SH-SY5Y (cell line): ENCODE measurements at regions not wholly inside any gene's neighbourhood (a gene's known extent, or its start where the extent isn't known, plus 50 kb on each side); places are given as distances from the start of the nearest gene placed in this dataset.

Experiments used
- GATA2 ChIP-seq: IDR thresholded peaks from 2 replicates; pipeline ENCODE4 v1.6.1; 2011; ENCODE audit warnings: mild to moderate bottlenecking, low read depth, low read length
- GATA3 ChIP-seq: IDR thresholded peaks from 2 replicates; pipeline ENCODE4 v1.6.1; 2011; ENCODE audit warnings: low read depth, mild to moderate bottlenecking, low read length, moderate library complexity

GRCh38 chr6:138563231-138563630, 63.9 kb upstream of the NHSL1 start:
- TF ChIP-seq GATA2 (no peak), GATA3 (no peak)
